ENCODE measurements at regions not wholly inside any gene's neighbourhood (a gene's known extent, or its start where the extent isn't known, plus 50 kb on each side); places are given as distances from the start of the nearest gene placed in this dataset.

DNA sequence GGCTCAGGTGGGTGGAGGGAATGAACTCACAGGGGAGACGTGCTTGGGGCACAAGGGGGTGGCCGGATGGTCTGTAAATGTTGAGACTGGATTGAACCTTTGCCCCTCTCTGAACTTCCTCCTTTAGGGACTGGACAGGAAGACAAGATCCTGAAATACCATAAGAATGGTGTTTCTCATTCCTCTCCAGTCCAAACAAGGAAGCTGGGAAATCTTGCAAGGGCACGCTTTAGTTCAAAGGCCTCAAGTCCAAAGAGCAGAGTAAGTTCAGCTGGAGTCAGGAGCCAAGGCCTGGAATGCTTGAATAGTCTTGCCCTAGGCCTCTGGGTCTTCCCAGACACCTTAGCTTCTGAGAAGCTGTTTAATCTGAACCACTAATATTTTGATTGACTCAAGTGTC is 52.4 kb upstream of the SIX3 start:
- TF ChIP-seq, protein P1, sequence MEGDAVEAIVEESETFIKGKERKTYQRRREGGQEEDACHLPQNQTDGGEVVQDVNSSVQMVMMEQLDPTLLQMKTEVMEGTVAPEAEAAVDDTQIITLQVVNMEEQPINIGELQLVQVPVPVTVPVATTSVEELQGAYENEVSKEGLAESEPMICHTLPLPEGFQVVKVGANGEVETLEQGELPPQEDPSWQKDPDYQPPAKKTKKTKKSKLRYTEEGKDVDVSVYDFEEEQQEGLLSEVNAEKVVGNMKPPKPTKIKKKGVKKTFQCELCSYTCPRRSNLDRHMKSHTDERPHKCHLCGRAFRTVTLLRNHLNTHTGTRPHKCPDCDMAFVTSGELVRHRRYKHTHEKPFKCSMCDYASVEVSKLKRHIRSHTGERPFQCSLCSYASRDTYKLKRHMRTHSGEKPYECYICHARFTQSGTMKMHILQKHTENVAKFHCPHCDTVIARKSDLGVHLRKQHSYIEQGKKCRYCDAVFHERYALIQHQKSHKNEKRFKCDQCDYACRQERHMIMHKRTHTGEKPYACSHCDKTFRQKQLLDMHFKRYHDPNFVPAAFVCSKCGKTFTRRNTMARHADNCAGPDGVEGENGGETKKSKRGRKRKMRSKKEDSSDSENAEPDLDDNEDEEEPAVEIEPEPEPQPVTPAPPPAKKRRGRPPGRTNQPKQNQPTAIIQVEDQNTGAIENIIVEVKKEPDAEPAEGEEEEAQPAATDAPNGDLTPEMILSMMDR (conservative IDR thresholded peaks at IDR 0.05) = no peak
- H3K27ac ChIP-seq = no peak overlapping the region

All from VCaP (cell line).